ENCODE measurements at regions not wholly inside any gene's neighbourhood (a gene's known extent, or its start where the extent isn't known, plus 50 kb on each side); places are given as distances from the start of the nearest gene placed in this dataset.

DNA sequence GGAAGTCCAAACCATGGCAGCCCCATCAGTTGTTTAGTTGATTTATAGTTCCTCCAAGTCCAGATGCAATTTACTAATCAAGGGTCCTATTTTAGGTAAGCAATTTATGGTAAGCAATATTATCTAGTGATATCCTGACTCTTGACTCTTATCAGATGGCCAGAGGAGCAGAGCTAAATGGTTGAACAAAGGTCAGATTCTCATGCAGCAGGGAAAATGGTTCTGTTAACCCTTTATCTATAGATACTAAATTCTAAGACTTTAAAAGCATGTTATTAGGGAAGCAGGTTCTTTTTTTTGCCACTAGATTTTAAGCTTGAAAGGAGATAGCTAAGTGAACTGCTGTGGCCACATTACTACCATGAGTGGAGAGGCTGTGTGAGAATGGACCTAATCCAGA lies 427.1 kb upstream of the FBXO33 start:
- TF ChIP-seq, protein P1, sequence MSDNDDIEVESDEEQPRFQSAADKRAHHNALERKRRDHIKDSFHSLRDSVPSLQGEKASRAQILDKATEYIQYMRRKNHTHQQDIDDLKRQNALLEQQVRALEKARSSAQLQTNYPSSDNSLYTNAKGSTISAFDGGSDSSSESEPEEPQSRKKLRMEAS (IDR thresholded peaks at IDR 0.05) = no peak
- TF ChIP-seq, protein P2, sequence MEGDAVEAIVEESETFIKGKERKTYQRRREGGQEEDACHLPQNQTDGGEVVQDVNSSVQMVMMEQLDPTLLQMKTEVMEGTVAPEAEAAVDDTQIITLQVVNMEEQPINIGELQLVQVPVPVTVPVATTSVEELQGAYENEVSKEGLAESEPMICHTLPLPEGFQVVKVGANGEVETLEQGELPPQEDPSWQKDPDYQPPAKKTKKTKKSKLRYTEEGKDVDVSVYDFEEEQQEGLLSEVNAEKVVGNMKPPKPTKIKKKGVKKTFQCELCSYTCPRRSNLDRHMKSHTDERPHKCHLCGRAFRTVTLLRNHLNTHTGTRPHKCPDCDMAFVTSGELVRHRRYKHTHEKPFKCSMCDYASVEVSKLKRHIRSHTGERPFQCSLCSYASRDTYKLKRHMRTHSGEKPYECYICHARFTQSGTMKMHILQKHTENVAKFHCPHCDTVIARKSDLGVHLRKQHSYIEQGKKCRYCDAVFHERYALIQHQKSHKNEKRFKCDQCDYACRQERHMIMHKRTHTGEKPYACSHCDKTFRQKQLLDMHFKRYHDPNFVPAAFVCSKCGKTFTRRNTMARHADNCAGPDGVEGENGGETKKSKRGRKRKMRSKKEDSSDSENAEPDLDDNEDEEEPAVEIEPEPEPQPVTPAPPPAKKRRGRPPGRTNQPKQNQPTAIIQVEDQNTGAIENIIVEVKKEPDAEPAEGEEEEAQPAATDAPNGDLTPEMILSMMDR (IDR thresholded peaks at IDR 0.05) = no peak
- TF ChIP-seq NR3C1 (IDR thresholded peaks at IDR 0.05) (no peak), MYC (IDR thresholded peaks at IDR 0.05; ENCODE audit: borderline replicate concordance, low read length) (no peak), EP300 (IDR thresholded peaks at IDR 0.05) (no peak), POLR2A (IDR thresholded peaks at IDR 0.05; ENCODE audit: low read length) (no peak), POLR2AphosphoS2 (conservative IDR thresholded peaks at IDR 0.05; ENCODE audit: low read length) (no peak), EHMT2 (IDR thresholded peaks at IDR 0.05; ENCODE audit: low read depth) (no peak), FOXS1 (CRISPR knock-in tag; IDR thresholded peaks at IDR 0.05) (no peak), CBX8 (IDR thresholded peaks at IDR 0.05) (no peak), JUNB (IDR thresholded peaks at IDR 0.05) (no peak), KDM1A (IDR thresholded peaks at IDR 0.05; ENCODE audit: low read depth) (no peak)
- TF ChIP-seq, protein P3, sequence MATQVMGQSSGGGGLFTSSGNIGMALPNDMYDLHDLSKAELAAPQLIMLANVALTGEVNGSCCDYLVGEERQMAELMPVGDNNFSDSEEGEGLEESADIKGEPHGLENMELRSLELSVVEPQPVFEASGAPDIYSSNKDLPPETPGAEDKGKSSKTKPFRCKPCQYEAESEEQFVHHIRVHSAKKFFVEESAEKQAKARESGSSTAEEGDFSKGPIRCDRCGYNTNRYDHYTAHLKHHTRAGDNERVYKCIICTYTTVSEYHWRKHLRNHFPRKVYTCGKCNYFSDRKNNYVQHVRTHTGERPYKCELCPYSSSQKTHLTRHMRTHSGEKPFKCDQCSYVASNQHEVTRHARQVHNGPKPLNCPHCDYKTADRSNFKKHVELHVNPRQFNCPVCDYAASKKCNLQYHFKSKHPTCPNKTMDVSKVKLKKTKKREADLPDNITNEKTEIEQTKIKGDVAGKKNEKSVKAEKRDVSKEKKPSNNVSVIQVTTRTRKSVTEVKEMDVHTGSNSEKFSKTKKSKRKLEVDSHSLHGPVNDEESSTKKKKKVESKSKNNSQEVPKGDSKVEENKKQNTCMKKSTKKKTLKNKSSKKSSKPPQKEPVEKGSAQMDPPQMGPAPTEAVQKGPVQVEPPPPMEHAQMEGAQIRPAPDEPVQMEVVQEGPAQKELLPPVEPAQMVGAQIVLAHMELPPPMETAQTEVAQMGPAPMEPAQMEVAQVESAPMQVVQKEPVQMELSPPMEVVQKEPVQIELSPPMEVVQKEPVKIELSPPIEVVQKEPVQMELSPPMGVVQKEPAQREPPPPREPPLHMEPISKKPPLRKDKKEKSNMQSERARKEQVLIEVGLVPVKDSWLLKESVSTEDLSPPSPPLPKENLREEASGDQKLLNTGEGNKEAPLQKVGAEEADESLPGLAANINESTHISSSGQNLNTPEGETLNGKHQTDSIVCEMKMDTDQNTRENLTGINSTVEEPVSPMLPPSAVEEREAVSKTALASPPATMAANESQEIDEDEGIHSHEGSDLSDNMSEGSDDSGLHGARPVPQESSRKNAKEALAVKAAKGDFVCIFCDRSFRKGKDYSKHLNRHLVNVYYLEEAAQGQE (IDR thresholded peaks at IDR 0.05) = no peak

All from A549 (cell line).